Activated CD8-positive, alpha-beta T cell treated with anti-CD3 and anti-CD28 coated beads for 36 hours (primary cell): ENCODE measurements at regions not wholly inside any gene's neighbourhood (a gene's known extent, or its start where the extent isn't known, plus 50 kb on each side); places are given as distances from the start of the nearest gene placed in this dataset.
"Not testable (repeated sequence)": the region's sequence is repeated elsewhere in the genome, so short reads cannot be mapped to it uniquely, and the experiment has no call there.

Experiments used
- ATAC-seq: fragments of 200-7000 bp; cut with Tn5 transposase; one replicate; pipeline ENCODE4 v1.10.0; 2021; ENCODE audit warnings: mild to moderate bottlenecking, moderate library complexity
- CTCF ChIA-PET: fragments of 350-600 bp; sonication (Branson Sonifier 250); formaldehyde crosslinking; loops from one replicate; lab custom pipeline; 2021; ENCODE audit warnings: antibody characterized with exemption; lab: Charles Lee
- POLR2A ChIA-PET: fragments of 350-600 bp; sonication (Branson Sonifier 250); formaldehyde crosslinking; loops from one replicate; lab custom pipeline; 2021; ENCODE audit warnings: antibody characterized with exemption; lab: Charles Lee
- DNase-seq: peaks from one replicate; pipeline ENCODE4 v3.0.0-alpha.2; 2020
- H3K27ac Mint-ChIP-seq: one replicate; pipeline ENCODE4 v1.8.0; 2021; ENCODE audit warnings: mild to moderate bottlenecking, mixed read lengths
- H3K27me3 Mint-ChIP-seq: one replicate; pipeline ENCODE4 v1.8.0; 2021; ENCODE audit warnings: mixed read lengths
- H3K36me3 Mint-ChIP-seq: one replicate; pipeline ENCODE4 v1.8.0; 2021; ENCODE audit warnings: low read depth, mixed read lengths
- H3K4me1 Mint-ChIP-seq: one replicate; pipeline ENCODE4 v1.8.0; 2021; ENCODE audit warnings: low read depth, mixed read lengths
- H3K4me3 Mint-ChIP-seq: one replicate; pipeline ENCODE4 v1.8.0; 2021; ENCODE audit warnings: mild to moderate bottlenecking, moderate library complexity, mixed read lengths
- H3K9me3 Mint-ChIP-seq: one replicate; pipeline ENCODE4 v1.8.0; 2021; ENCODE audit warnings: mixed read lengths
- CTCF ChIP-seq: fragments of 200-600 bp; IDR thresholded peaks from one replicate; pipeline ENCODE4 v1.8.0; 2022; ENCODE audit warnings: antibody characterized with exemption, mild to moderate bottlenecking
- intact Hi-C: fragments of 100-400 bp; cut with micrococcal nuclease; formaldehyde crosslinking; loops from one replicate; pipeline ENCODE4 v1.10.0; 2022

- Mint-ChIP-seq H3K4me3 (no peak overlapping the region), H3K27me3 (no peaks in the 10 kb centered on the region), H3K9me3 (peaks cover 8% of the 10 kb centered on the region), H3K4me1 (no peaks in the 10 kb centered on the region), H3K36me3 (no peaks in the 10 kb centered on the region), H3K27ac (no peak overlapping the region)
- ChIA-PET POLR2A (no interaction called here), CTCF (no interaction called here)
- intact Hi-C loops, result no loop called here
- TF ChIP-seq CTCF, result no peak
- no peak for ATAC-seq
- DNase-seq, result no peak
Observed at GRCh38 chr4:188439641-188440311, 300.5 kb downstream of the TRIML1 start.

DNA sequence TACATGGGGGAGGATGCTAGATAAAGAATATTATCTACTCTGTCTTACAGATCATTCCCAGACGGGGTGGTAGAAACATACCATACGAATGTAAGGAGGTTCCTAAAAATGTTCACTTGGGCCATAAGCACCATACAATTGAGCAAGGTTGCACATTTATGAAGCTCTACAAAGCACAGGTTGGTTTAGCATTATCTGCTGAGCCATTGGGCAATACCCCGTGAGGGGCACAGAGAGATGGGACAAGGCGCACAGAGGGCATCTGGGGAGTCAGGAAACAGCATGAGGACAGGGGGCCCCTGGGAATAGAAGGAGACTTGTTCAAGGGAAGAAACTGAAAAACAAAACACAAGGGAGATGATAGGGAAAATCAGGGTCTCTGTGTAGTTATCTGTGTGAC, 305.3 kb downstream of the TRIML1 start:
- intact Hi-C loops, result no loop called here
- H3K9me3 Mint-ChIP-seq, result peaks cover 6% of the 10 kb centered on the region
- ChIA-PET CTCF (no interaction called here), POLR2A (no interaction called here)
- no peak overlapping the region for H3K27ac Mint-ChIP-seq
- no peak overlapping the region for H3K4me3 Mint-ChIP-seq
- TF ChIP-seq CTCF, result no peak
- H3K36me3 Mint-ChIP-seq, result no peaks in the 10 kb centered on the region
- DNase-seq (no peak), ATAC-seq (no peak)
- no peaks in the 10 kb centered on the region for H3K27me3 Mint-ChIP-seq
- no peaks in the 10 kb centered on the region for H3K4me1 Mint-ChIP-seq

- POLR2A ChIA-PET, DNase-seq, H3K4me3 Mint-ChIP-seq, H3K27ac Mint-ChIP-seq, H3K4me1 Mint-ChIP-seq, ATAC-seq, H3K36me3 Mint-ChIP-seq, H3K9me3 Mint-ChIP-seq, CTCF ChIA-PET, H3K27me3 Mint-ChIP-seq, intact Hi-C loops: not testable (repeated sequence)
Observed at GRCh38 chr4:188448996-188449395, 309.8 kb downstream of the TRIML1 start.

DNA sequence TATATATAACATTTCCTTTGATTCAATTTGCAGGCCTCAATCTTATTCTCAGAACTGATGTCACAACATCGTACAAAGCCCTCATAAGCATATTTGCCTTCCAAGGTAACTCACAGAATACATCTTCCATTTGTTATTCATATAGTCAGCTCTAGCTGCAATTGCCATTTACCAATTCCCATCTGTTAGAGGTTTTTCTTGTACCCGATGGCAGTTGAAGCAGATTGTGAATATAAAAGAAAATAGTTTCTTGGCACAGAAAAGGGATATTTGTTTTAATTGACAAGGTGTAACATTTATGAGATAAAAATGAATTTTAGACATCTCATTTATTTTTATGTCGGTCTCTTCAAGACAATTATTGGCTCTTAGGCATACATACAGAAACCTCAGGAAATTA, 311.3 kb downstream of the TRIML1 start:
- Mint-ChIP-seq H3K27ac (no peak overlapping the region), H3K36me3 (peaks cover 2% of the 10 kb centered on the region), H3K4me3 (no peak overlapping the region), H3K27me3 (no peaks in the 10 kb centered on the region), H3K4me1 (no peaks in the 10 kb centered on the region), H3K9me3 (peaks cover 7% of the 10 kb centered on the region)
- no peak for DNase-seq
- ChIA-PET POLR2A (no interaction called here), CTCF (no interaction called here)
- no peak for ATAC-seq
- intact Hi-C loops, result no loop called here
- no peak for TF ChIP-seq CTCF

DNA sequence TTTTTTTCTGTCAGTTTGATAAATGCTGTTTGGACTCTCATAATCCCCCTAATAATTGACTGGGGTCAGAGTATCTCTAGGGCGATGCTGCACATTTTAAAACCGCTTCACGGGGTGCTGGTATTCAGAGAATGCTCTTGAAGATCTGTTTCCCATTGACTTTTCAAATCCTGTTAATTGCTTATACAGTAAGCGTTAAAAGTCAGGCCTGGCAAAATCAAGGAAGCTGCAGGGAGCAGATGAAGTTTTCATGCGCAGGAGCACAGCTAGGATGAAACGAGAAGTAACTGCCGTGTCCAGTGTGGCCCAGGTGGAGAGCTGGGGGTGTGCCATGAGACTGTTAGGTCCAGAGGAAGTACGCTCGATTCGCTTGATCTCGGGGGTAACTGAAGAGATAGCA, 312.9 kb downstream of the TRIML1 start:
- no peak for ATAC-seq
- POLR2A ChIA-PET, result no interaction called here

More for the DNA sequence above, 312.9 kb downstream of the TRIML1 start:
- DNase-seq, result no peak
- no peak overlapping the region for H3K4me3 Mint-ChIP-seq
- H3K27me3 Mint-ChIP-seq, result no peaks in the 10 kb centered on the region
- peaks cover 10% of the 10 kb centered on the region for H3K9me3 Mint-ChIP-seq
- intact Hi-C loops, result no loop called here
- no peak overlapping the region for H3K27ac Mint-ChIP-seq
- H3K36me3 Mint-ChIP-seq, result peaks cover 2% of the 10 kb centered on the region
- H3K4me1 Mint-ChIP-seq, result no peaks in the 10 kb centered on the region
- no peak for TF ChIP-seq CTCF
- CTCF ChIA-PET, result no interaction called here
